Neural cell (in vitro differentiated cells): ENCODE measurements at regions not wholly inside any gene's neighbourhood (a gene's known extent, or its start where the extent isn't known, plus 50 kb on each side); places are given as distances from the start of the nearest gene placed in this dataset.

Experiments
- H2AFZ ChIP-seq: fragments of 200-600, 300-800 bp; sonication (generic), shearing (Covaris generic); 2 replicates; pipeline ENCODE4 v1.6.0; 2014; ENCODE audit warnings: low read depth, mild to moderate bottlenecking, antibody characterized with exemption, low read length, moderate library complexity
- H3F3A ChIP-seq: fragments of 200-600 bp; shearing (Covaris generic); 2 replicates; pipeline ENCODE4 v1.6.1; 2016; ENCODE audit warnings: mild to moderate bottlenecking, moderate library complexity, mixed read lengths, antibody characterized with exemption, low read length; ENCODE audit not compliant: insufficient read depth, poor library complexity, severe bottlenecking
- H3K27ac ChIP-seq: fragments of 200-600, 300-800 bp; sonication (generic), shearing (Covaris generic); 2 replicates; pipeline ENCODE4 v1.5.1; 2014; ENCODE audit warnings: mild to moderate bottlenecking, low read length, moderate library complexity
- H3K27me3 ChIP-seq: fragments of 300-800, 200-600 bp; sonication (generic), shearing (Covaris generic); 2 replicates; pipeline ENCODE4 v1.6.0; 2014; ENCODE audit warnings: mild to moderate bottlenecking, low read depth, low read length, moderate library complexity; ENCODE audit not compliant: insufficient read depth
- H3K36me3 ChIP-seq: fragments of 300-800, 200-600 bp; sonication (generic), shearing (Covaris generic); 2 replicates; pipeline ENCODE4 v1.5.1; 2014; ENCODE audit warnings: mild to moderate bottlenecking, antibody characterized with exemption, low read length, moderate library complexity; ENCODE audit not compliant: insufficient read depth
- H3K4me2 ChIP-seq: fragments of 300-800, 200-600 bp; sonication (generic), shearing (Covaris generic); 2 replicates; pipeline ENCODE4 v1.6.0; 2014; ENCODE audit warnings: mild to moderate bottlenecking, low read length
- H3K4me3 ChIP-seq: fragments of 300-800, 200-600 bp; sonication (generic), shearing (Covaris generic); 2 replicates; pipeline ENCODE4 v1.5.1; 2014; ENCODE audit warnings: mild to moderate bottlenecking, low read length, moderate library complexity
- H3K79me2 ChIP-seq: fragments of 200-600 bp; shearing (Covaris generic); replicated peaks from 2 replicates; pipeline ENCODE4 v1.6.0; 2014; ENCODE audit warnings: mild to moderate bottlenecking, low read length, moderate library complexity; ENCODE audit not compliant: insufficient read depth
- H3K9ac ChIP-seq: fragments of 300-800, 200-600 bp; sonication (generic), shearing (Covaris generic); 2 replicates; pipeline ENCODE4 v1.6.1; 2016; ENCODE audit warnings: mild to moderate bottlenecking, low read length, mixed read lengths
- H3K9me2 ChIP-seq: fragments of 200-600 bp; shearing (Covaris generic); 2 replicates; pipeline ENCODE4 v1.6.1; 2016; ENCODE audit warnings: mild to moderate bottlenecking, low read length, mixed read lengths; ENCODE audit not compliant: insufficient read depth
- H3K9me3 ChIP-seq: fragments of 200-600, 300-800 bp; sonication (generic), shearing (Covaris generic); 2 replicates; pipeline ENCODE4 v1.6.1; 2016; ENCODE audit warnings: mild to moderate bottlenecking, mixed run types, low read length, moderate library complexity, mixed read lengths
- H4K20me1 ChIP-seq: fragments of 200-600 bp; shearing (Covaris generic); 2 replicates; pipeline ENCODE4 v1.6.1; 2016; ENCODE audit warnings: mild to moderate bottlenecking, mixed run types; ENCODE audit not compliant: insufficient read depth
- EP300 ChIP-seq: fragments of 450-650 bp; conservative IDR thresholded peaks from 2 replicates; pipeline ENCODE4 v1.6.1; 2014; ENCODE audit warnings: antibody characterized with exemption, mild to moderate bottlenecking, moderate library complexity; ENCODE audit not compliant: poor library complexity, severe bottlenecking
- EZH2 ChIP-seq: fragments of 200-600, 300-800 bp; shearing (Covaris generic), sonication (generic); IDR thresholded peaks from 2 replicates; pipeline ENCODE4 v1.6.1; 2014; ENCODE audit warnings: antibody characterized with exemption, low read length, borderline replicate concordance, mild to moderate bottlenecking; ENCODE audit not compliant: insufficient read depth, poor library complexity, severe bottlenecking
- MXI1 ChIP-seq: fragments of 450-650 bp; conservative IDR thresholded peaks from 2 replicates; pipeline ENCODE4 v1.6.1; 2014; ENCODE audit warnings: antibody characterized with exemption, mild to moderate bottlenecking; ENCODE audit not compliant: poor library complexity, severe bottlenecking
- POLR2AphosphoS5 ChIP-seq: IDR thresholded peaks from 2 replicates; pipeline ENCODE4 v1.6.1; 2012
- RAD21 ChIP-seq: fragments of 450-650 bp; conservative IDR thresholded peaks from 2 replicates; pipeline ENCODE4 v1.6.1; 2014; ENCODE audit warnings: antibody characterized with exemption, mild to moderate bottlenecking, moderate library complexity
- SMC3 ChIP-seq: fragments of 450-650 bp; conservative IDR thresholded peaks from 2 replicates; pipeline ENCODE4 v1.6.1; 2014; ENCODE audit warnings: antibody characterized with exemption, mild to moderate bottlenecking, moderate library complexity; ENCODE audit not compliant: poor library complexity
- TAF1 ChIP-seq: IDR thresholded peaks from 2 replicates; pipeline ENCODE4 v1.6.1; 2012; ENCODE audit warnings: low read depth
- TF ChIP-seq, protein P1 (sequence below): IDR thresholded peaks from 2 replicates; pipeline ENCODE4 v1.6.1; 2012; ENCODE audit warnings: borderline replicate concordance
- TF ChIP-seq, protein P2 (sequence below): fragments of 450-650 bp; IDR thresholded peaks from 2 replicates; pipeline ENCODE4 v1.5.1; 2014; ENCODE audit warnings: antibody characterized with exemption, mild to moderate bottlenecking, moderate library complexity; ENCODE audit not compliant: poor library complexity, severe bottlenecking

DNA sequence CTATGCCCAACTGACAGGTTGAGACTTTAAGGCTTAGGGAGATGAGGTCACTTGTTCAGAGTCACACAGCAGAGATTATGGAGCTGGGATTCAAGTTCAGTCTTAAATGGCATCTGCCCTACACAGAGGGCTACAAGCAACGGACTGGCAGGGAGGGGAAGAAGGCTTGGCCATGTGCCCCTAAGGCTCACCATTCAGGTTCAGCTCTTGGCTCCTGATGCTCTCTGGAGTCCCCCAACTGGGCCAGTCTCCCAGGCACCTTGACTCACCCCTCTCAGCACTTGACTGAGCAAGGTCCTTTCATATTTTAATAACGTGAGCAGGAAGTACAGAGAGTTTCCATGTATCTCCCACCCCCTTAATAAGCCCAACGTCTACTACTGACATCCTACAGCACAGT, 71.4 kb upstream of the MAFB start:
- TF ChIP-seq EZH2 (no peak), RAD21 (no peak), POLR2AphosphoS5 (no peak), SMC3 (no peak), EP300 (no peak), TAF1 (no peak), MXI1 (no peak)
- TF ChIP-seq, protein P1, sequence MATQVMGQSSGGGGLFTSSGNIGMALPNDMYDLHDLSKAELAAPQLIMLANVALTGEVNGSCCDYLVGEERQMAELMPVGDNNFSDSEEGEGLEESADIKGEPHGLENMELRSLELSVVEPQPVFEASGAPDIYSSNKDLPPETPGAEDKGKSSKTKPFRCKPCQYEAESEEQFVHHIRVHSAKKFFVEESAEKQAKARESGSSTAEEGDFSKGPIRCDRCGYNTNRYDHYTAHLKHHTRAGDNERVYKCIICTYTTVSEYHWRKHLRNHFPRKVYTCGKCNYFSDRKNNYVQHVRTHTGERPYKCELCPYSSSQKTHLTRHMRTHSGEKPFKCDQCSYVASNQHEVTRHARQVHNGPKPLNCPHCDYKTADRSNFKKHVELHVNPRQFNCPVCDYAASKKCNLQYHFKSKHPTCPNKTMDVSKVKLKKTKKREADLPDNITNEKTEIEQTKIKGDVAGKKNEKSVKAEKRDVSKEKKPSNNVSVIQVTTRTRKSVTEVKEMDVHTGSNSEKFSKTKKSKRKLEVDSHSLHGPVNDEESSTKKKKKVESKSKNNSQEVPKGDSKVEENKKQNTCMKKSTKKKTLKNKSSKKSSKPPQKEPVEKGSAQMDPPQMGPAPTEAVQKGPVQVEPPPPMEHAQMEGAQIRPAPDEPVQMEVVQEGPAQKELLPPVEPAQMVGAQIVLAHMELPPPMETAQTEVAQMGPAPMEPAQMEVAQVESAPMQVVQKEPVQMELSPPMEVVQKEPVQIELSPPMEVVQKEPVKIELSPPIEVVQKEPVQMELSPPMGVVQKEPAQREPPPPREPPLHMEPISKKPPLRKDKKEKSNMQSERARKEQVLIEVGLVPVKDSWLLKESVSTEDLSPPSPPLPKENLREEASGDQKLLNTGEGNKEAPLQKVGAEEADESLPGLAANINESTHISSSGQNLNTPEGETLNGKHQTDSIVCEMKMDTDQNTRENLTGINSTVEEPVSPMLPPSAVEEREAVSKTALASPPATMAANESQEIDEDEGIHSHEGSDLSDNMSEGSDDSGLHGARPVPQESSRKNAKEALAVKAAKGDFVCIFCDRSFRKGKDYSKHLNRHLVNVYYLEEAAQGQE, result no peak
- TF ChIP-seq, protein P2, sequence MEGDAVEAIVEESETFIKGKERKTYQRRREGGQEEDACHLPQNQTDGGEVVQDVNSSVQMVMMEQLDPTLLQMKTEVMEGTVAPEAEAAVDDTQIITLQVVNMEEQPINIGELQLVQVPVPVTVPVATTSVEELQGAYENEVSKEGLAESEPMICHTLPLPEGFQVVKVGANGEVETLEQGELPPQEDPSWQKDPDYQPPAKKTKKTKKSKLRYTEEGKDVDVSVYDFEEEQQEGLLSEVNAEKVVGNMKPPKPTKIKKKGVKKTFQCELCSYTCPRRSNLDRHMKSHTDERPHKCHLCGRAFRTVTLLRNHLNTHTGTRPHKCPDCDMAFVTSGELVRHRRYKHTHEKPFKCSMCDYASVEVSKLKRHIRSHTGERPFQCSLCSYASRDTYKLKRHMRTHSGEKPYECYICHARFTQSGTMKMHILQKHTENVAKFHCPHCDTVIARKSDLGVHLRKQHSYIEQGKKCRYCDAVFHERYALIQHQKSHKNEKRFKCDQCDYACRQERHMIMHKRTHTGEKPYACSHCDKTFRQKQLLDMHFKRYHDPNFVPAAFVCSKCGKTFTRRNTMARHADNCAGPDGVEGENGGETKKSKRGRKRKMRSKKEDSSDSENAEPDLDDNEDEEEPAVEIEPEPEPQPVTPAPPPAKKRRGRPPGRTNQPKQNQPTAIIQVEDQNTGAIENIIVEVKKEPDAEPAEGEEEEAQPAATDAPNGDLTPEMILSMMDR, result no peak
- Histone ChIP-seq H3K27me3 (no peaks in the 10 kb centered on the region), H3K36me3 (no peaks in the 10 kb centered on the region), H3K9me2 (no peaks in the 10 kb centered on the region), H4K20me1 (no peaks in the 10 kb centered on the region), H3K79me2 (no peaks in the 10 kb centered on the region), H3K4me3 (no peak overlapping the region), H3K9ac (no peak overlapping the region), H2AFZ (no peak overlapping the region), H3K27ac (no peak overlapping the region), H3F3A (no peaks in the 10 kb centered on the region), H3K9me3 (no peaks in the 10 kb centered on the region), H3K4me2 (no peak overlapping the region)

DNA sequence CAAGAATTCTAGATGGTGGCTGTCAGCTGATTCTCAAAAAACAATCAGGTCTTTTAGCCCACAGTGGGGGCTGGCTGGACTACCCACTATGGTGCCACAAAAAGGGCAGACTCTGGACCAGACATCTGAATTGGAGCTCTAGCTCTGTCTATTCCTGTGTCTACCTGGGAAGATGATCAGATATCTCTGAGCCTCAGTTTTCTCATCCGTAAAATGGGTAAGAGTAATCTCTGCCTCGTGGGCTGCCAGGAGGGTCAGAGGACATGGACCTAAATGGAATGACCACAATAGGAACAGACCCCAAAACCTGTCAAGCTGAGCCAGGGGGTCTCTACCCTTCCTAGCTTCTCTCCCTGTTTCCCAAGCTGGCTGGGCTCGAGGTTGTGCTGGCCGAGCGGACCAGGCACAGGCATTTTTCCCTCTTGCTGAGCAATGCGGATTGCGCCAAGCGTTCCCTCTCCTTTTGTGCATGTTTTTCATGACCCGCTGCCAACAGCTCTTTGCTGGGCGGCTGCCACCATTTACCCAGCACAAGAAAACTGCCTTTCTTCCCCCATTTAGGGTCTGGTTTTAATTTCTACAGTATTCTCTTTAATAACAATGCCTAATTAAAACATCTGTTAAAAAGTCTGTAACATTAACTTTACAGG, 74.7 kb upstream of the MAFB start:
- H3K9me3 ChIP-seq, result no peaks in the 10 kb centered on the region
- no peaks in the 10 kb centered on the region for H3F3A ChIP-seq
- H3K79me2 ChIP-seq, result no peaks in the 10 kb centered on the region
- H4K20me1 ChIP-seq, result no peaks in the 10 kb centered on the region
- H3K4me2 ChIP-seq, result no peak overlapping the region
- no peak overlapping the region for H3K9ac ChIP-seq
- TF ChIP-seq, protein P1, result no peak
- no peak for TF ChIP-seq RAD21
- TF ChIP-seq SMC3, result no peak
- no peak for TF ChIP-seq EZH2
- no peak for TF ChIP-seq TAF1
- no peak for TF ChIP-seq POLR2AphosphoS5
- no peak for TF ChIP-seq EP300
- TF ChIP-seq, protein P2, result no peak
- TF ChIP-seq MXI1, result no peak
- no peaks in the 10 kb centered on the region for H3K27me3 ChIP-seq
- H3K4me3 ChIP-seq, result no peak overlapping the region
- no peaks in the 10 kb centered on the region for H3K9me2 ChIP-seq
- H2AFZ ChIP-seq, result no peak overlapping the region
- H3K36me3 ChIP-seq, result no peaks in the 10 kb centered on the region
- H3K27ac ChIP-seq, result no peak overlapping the region
